Liver (tissue), 8 donors: ENCODE measurements at regions not wholly inside any gene's neighbourhood (a gene's known extent, or its start where the extent isn't known, plus 50 kb on each side); places are given as distances from the start of the nearest gene placed in this dataset.

Experiments
- DNase-seq: peaks from one replicate; pipeline ENCODE4 v3.0.0-alpha.2; 2017; ENCODE audit warnings: low spot score
- H3K27ac ChIP-seq, 2 donors: one replicate each; pipeline ENCODE4 v1.7.0; 2013; ENCODE audit warnings: inconsistent platforms in 2 of 2, low read length in 2 of 2, control low read depth in 1 of 2, low read depth in 1 of 2, mild to moderate bottlenecking in 1 of 2
- H3K27me3 ChIP-seq, 4 donors: one replicate each; pipeline versions ENCODE4 v1.6.1 to v1.7.0; 2013; ENCODE audit warnings: low read length in 3 of 4, inconsistent platforms in 1 of 4, mild to moderate bottlenecking in 1 of 4, moderate library complexity in 1 of 4; ENCODE audit not compliant: control insufficient read depth in 4 of 4, insufficient read depth in 4 of 4
- H3K36me3 ChIP-seq, 4 donors: one replicate each; pipeline versions ENCODE4 v1.6.1 to v1.7.0; 2013; ENCODE audit warnings: low read length in 3 of 4, mild to moderate bottlenecking in 3 of 4, low read depth in 1 of 4, moderate library complexity in 1 of 4; ENCODE audit not compliant: control insufficient read depth in 4 of 4, insufficient read depth in 3 of 4
- H3K4me1 ChIP-seq, 4 donors: one replicate each; pipeline versions ENCODE4 v1.6.1 to v1.7.0; 2013; ENCODE audit warnings: low read length in 3 of 4, mild to moderate bottlenecking in 3 of 4, moderate library complexity in 1 of 4; ENCODE audit not compliant: control insufficient read depth in 4 of 4, insufficient read depth in 4 of 4
- H3K4me3 ChIP-seq, 3 donors: one replicate each; pipeline versions ENCODE4 v1.6.1 to v1.7.0; 2013; ENCODE audit warnings: low read length in 3 of 3, control low read depth in 1 of 3, low read depth in 1 of 3, mild to moderate bottlenecking in 1 of 3
- H3K9ac ChIP-seq, 2 donors: one replicate each; pipeline ENCODE4 v1.7.0; 2013; ENCODE audit warnings: low read length in 2 of 2, mild to moderate bottlenecking in 2 of 2, moderate library complexity in 2 of 2, control low read depth in 1 of 2, low read depth in 1 of 2
- H3K9me3 ChIP-seq, 4 donors: one replicate each; pipeline versions ENCODE4 v1.6.1 to v1.7.0; 2013; ENCODE audit warnings: low read length in 3 of 4; ENCODE audit not compliant: control insufficient read depth in 4 of 4
- EGR1 ChIP-seq, 2 donors: IDR thresholded peaks; 2 replicates each; pipeline ENCODE4 v1.6.1; 2016 to 2018; ENCODE audit warnings: antibody characterized with exemption in 2 of 2, low read depth in 2 of 2
- FOXA1 ChIP-seq: IDR thresholded peaks from 2 replicates; pipeline ENCODE4 v1.6.1; 2016; ENCODE audit warnings: antibody characterized with exemption
- FOXA2 ChIP-seq: IDR thresholded peaks from 2 replicates; pipeline ENCODE4 v1.6.1; 2016; ENCODE audit warnings: antibody characterized with exemption
- GABPA ChIP-seq, 2 donors: IDR thresholded peaks in 1 of 2; conservative IDR thresholded peaks in 1 of 2; 2 replicates each; pipeline ENCODE4 v1.6.1; 2016; ENCODE audit warnings: antibody characterized with exemption in 2 of 2, mild to moderate bottlenecking in 1 of 2, moderate library complexity in 1 of 2
- HNF4A ChIP-seq, 2 donors: conservative IDR thresholded peaks; 2 replicates each; pipeline ENCODE4 v1.6.1; 2016; ENCODE audit warnings: antibody characterized with exemption in 2 of 2, mild to moderate bottlenecking in 2 of 2
- HNF4G ChIP-seq: IDR thresholded peaks from 2 replicates; pipeline ENCODE4 v1.6.1; 2016; ENCODE audit warnings: antibody characterized with exemption
- JUND ChIP-seq, 2 donors: IDR thresholded peaks; 2 replicates each; pipeline ENCODE4 v1.6.1; 2016; ENCODE audit warnings: antibody characterized with exemption in 2 of 2
- NR2F2 ChIP-seq: IDR thresholded peaks from 2 replicates; pipeline ENCODE4 v1.6.1; 2016; ENCODE audit warnings: antibody characterized with exemption
- RAD21 ChIP-seq, 2 donors: IDR thresholded peaks; 2 replicates each; pipeline ENCODE4 v1.6.1; 2016; ENCODE audit warnings: antibody characterized with exemption in 2 of 2, mild to moderate bottlenecking in 2 of 2
- SP1 ChIP-seq: IDR thresholded peaks from 2 replicates; pipeline ENCODE4 v1.6.1; 2018; ENCODE audit warnings: antibody characterized with exemption, mild to moderate bottlenecking
- TAF1 ChIP-seq: conservative IDR thresholded peaks from 2 replicates; pipeline ENCODE4 v1.6.1; 2016; ENCODE audit warnings: antibody characterized with exemption, mild to moderate bottlenecking
- YY1 ChIP-seq: IDR thresholded peaks from 2 replicates; pipeline ENCODE4 v1.6.1; 2016; ENCODE audit warnings: antibody characterized with exemption, mild to moderate bottlenecking
- WGBS: extraction: QIAGEN DNeasy Blood & Tissue Kit; methylation state at CpG from one replicate; pipeline ENCODE4 v1.1.7; 2013; 5-methylcytosine and 5-hydroxymethylcytosine counted together
- TF ChIP-seq, protein P1 (sequence below): IDR thresholded peaks from 2 replicates; pipeline ENCODE4 v1.6.1; 2016; ENCODE audit warnings: antibody characterized with exemption, mild to moderate bottlenecking
- TF ChIP-seq, protein P2 (sequence below): IDR thresholded peaks from 2 replicates; pipeline ENCODE4 v1.6.1; 2016; ENCODE audit warnings: antibody characterized with exemption
- TF ChIP-seq, protein P3 (sequence below): fragments of 150-350 bp; IDR thresholded peaks from 2 replicates; pipeline ENCODE4 v1.5.1; 2017; ENCODE audit warnings: improper control_type of control experiment, low read depth, low read length; ENCODE audit not compliant: missing input control
- TF ChIP-seq, protein P4 (sequence below): IDR thresholded peaks from 2 replicates; pipeline ENCODE4 v1.6.1; 2016; ENCODE audit warnings: antibody characterized with exemption
- TF ChIP-seq, protein P5 (sequence below): IDR thresholded peaks from 2 replicates; pipeline ENCODE4 v1.6.1; 2016; ENCODE audit warnings: antibody characterized with exemption
- donor health status: healthy.
- donor health status: healthy.
- donor health status: healthy.
- donor health status: healthy.
- donor health status: healthy.

DNA sequence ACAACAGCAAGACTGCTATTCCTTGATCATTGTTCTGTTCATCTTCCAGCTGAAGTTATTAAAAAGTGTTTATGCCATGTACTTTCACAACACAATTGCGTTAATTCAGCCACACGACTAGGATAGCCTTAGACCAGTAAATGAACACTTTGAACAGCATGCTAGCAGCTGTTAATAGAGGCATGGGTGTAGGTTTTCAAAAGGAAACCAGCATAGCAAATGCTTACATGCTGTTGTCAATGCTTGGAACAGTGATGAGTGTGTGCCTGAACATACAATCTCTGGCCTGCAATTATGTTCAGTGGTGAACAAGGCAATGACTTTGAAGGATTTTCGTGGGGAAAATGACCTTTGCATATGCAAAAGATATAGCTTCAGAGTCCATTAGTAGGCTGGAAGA lies 127.4 kb upstream of the RBM19 start (continued):
- TF ChIP-seq, protein P1, sequence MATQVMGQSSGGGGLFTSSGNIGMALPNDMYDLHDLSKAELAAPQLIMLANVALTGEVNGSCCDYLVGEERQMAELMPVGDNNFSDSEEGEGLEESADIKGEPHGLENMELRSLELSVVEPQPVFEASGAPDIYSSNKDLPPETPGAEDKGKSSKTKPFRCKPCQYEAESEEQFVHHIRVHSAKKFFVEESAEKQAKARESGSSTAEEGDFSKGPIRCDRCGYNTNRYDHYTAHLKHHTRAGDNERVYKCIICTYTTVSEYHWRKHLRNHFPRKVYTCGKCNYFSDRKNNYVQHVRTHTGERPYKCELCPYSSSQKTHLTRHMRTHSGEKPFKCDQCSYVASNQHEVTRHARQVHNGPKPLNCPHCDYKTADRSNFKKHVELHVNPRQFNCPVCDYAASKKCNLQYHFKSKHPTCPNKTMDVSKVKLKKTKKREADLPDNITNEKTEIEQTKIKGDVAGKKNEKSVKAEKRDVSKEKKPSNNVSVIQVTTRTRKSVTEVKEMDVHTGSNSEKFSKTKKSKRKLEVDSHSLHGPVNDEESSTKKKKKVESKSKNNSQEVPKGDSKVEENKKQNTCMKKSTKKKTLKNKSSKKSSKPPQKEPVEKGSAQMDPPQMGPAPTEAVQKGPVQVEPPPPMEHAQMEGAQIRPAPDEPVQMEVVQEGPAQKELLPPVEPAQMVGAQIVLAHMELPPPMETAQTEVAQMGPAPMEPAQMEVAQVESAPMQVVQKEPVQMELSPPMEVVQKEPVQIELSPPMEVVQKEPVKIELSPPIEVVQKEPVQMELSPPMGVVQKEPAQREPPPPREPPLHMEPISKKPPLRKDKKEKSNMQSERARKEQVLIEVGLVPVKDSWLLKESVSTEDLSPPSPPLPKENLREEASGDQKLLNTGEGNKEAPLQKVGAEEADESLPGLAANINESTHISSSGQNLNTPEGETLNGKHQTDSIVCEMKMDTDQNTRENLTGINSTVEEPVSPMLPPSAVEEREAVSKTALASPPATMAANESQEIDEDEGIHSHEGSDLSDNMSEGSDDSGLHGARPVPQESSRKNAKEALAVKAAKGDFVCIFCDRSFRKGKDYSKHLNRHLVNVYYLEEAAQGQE = no peak
- TF ChIP-seq, protein P2, sequence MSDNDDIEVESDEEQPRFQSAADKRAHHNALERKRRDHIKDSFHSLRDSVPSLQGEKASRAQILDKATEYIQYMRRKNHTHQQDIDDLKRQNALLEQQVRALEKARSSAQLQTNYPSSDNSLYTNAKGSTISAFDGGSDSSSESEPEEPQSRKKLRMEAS = no peak
- TF ChIP-seq GABPA (IDR thresholded peaks at IDR 0.05 in 1 of 2, conservative IDR thresholded peaks at IDR 0.05 in 1 of 2) (no peak), NR2F2 (no peak), RAD21 (IDR thresholded peaks at IDR 0.05) (no peak), EGR1 (IDR thresholded peaks at IDR 0.05; ENCODE audit: low read depth in 2 of 2) (no peak), FOXA1 (no peak)

DNA sequence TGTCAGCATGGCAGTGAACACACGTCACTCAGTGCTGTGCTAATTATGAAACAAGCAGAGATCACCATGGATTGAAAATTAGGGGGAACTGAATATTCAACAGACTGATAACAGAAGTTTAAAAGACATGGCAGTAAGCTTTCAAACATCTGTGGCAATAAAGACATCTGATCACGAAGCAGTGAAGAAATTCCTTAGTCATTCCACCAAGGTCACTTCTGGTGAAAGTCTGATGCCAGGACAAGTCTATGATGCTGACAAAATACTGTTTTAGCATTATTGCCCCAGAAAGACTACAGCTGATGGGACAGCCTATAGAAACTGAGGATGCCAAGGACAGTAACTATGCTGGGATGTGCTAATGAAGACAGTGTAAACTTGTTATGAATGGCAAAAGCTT lies 126.9 kb upstream of the RBM19 start:
- no peak overlapping the region for H3K27ac ChIP-seq
- no peaks in the 10 kb centered on the region for H3K4me1 ChIP-seq
- H3K36me3 ChIP-seq = no peaks in the 10 kb centered on the region
- no peak overlapping the region for H3K4me3 ChIP-seq
- H3K9ac ChIP-seq = no peak overlapping the region
- no peak for TF ChIP-seq GABPA (IDR thresholded peaks at IDR 0.05 in 1 of 2, conservative IDR thresholded peaks at IDR 0.05 in 1 of 2)
- TF ChIP-seq TAF1 = no peak
- TF ChIP-seq, protein P3, sequence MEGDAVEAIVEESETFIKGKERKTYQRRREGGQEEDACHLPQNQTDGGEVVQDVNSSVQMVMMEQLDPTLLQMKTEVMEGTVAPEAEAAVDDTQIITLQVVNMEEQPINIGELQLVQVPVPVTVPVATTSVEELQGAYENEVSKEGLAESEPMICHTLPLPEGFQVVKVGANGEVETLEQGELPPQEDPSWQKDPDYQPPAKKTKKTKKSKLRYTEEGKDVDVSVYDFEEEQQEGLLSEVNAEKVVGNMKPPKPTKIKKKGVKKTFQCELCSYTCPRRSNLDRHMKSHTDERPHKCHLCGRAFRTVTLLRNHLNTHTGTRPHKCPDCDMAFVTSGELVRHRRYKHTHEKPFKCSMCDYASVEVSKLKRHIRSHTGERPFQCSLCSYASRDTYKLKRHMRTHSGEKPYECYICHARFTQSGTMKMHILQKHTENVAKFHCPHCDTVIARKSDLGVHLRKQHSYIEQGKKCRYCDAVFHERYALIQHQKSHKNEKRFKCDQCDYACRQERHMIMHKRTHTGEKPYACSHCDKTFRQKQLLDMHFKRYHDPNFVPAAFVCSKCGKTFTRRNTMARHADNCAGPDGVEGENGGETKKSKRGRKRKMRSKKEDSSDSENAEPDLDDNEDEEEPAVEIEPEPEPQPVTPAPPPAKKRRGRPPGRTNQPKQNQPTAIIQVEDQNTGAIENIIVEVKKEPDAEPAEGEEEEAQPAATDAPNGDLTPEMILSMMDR = no peak
- TF ChIP-seq, protein P4, sequence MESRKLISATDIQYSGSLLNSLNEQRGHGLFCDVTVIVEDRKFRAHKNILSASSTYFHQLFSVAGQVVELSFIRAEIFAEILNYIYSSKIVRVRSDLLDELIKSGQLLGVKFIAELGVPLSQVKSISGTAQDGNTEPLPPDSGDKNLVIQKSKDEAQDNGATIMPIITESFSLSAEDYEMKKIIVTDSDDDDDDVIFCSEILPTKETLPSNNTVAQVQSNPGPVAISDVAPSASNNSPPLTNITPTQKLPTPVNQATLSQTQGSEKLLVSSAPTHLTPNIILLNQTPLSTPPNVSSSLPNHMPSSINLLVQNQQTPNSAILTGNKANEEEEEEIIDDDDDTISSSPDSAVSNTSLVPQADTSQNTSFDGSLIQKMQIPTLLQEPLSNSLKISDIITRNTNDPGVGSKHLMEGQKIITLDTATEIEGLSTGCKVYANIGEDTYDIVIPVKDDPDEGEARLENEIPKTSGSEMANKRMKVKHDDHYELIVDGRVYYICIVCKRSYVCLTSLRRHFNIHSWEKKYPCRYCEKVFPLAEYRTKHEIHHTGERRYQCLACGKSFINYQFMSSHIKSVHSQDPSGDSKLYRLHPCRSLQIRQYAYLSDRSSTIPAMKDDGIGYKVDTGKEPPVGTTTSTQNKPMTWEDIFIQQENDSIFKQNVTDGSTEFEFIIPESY = no peak
- no peak for TF ChIP-seq FOXA2
- TF ChIP-seq NR2F2 = no peak
- TF ChIP-seq SP1 = no peak
- TF ChIP-seq JUND (IDR thresholded peaks at IDR 0.05) = no peak
- no peak for TF ChIP-seq EGR1 (IDR thresholded peaks at IDR 0.05; ENCODE audit: low read depth in 2 of 2)
- no peak for TF ChIP-seq HNF4G
- TF ChIP-seq RAD21 (IDR thresholded peaks at IDR 0.05) = no peak
- no peak for TF ChIP-seq HNF4A (conservative IDR thresholded peaks at IDR 0.05)
- no peak for TF ChIP-seq YY1
- TF ChIP-seq, protein P2 = no peak
- TF ChIP-seq, protein P1 = no peak
- TF ChIP-seq, protein P5, sequence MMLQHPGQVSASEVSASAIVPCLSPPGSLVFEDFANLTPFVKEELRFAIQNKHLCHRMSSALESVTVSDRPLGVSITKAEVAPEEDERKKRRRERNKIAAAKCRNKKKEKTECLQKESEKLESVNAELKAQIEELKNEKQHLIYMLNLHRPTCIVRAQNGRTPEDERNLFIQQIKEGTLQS = no peak
- TF ChIP-seq FOXA1 = no peak
- H3K27me3 ChIP-seq = no peaks in the 10 kb centered on the region
- 77% methylated on average over 2 of the region's 2 CpGs for WGBS
- DNase-seq = no peak
- H3K9me3 ChIP-seq = no peaks in the 10 kb centered on the region
